Stomach (tissue), 8 donors: ENCODE measurements at regions not wholly inside any gene's neighbourhood (a gene's known extent, or its start where the extent isn't known, plus 50 kb on each side); places are given as distances from the start of the nearest gene placed in this dataset.

Experiments
- DNase-seq, 2 donors: peaks; one replicate each; pipeline versions ENCODE4 v3.0.0 to v3.0.0-alpha.2; 2013 to 2019
- H3K27ac ChIP-seq, 5 donors: fragments of 200-600 bp in 4 of 5; sonication (generic) in 4 of 5; one replicate each; pipeline ENCODE4 v1.5.1; 2013 to 2019; ENCODE audit warnings: mild to moderate bottlenecking in 1 of 5, moderate library complexity in 1 of 5
- H3K27me3 ChIP-seq, 3 donors: fragments of 200-600 bp; sonication (generic); one replicate each; pipeline ENCODE4 v1.5.1; 2017 to 2019; ENCODE audit warnings: mixed run types in 1 of 3
- H3K36me3 ChIP-seq, 4 donors: fragments of 200-600 bp; sonication (generic); 1 replicate in 3 of 4; 2 replicates in 1 of 4; pipeline ENCODE4 v1.5.1; 2016 to 2019
- H3K4me1 ChIP-seq, 4 donors: fragments of 200-600 bp; sonication (generic); one replicate each; pipeline ENCODE4 v1.5.1; 2016 to 2019
- H3K4me3 ChIP-seq, 4 donors: fragments of 200-600 bp; sonication (generic) in 3 of 4; one replicate each; pipeline ENCODE4 v1.5.1; 2016 to 2019; ENCODE audit warnings: mild to moderate bottlenecking in 1 of 4
- H3K9me3 ChIP-seq, 4 donors: fragments of 200-600 bp; sonication (generic); one replicate each; pipeline ENCODE4 v1.5.1; 2016 to 2019
- EP300 ChIP-seq: sonication (generic); formaldehyde crosslinking; IDR thresholded peaks from one replicate; pipeline ENCODE4 v1.6.1; 2017; ENCODE audit warnings: antibody characterized with exemption
- POLR2A ChIP-seq, 4 donors: fragments of 450-650 bp; IDR thresholded peaks; one replicate each; pipeline ENCODE4 v1.6.1; 2016; ENCODE audit warnings: antibody characterized with exemption in 4 of 4, control low read depth in 2 of 4, mild to moderate bottlenecking in 1 of 4, moderate library complexity in 1 of 4
- POLR2AphosphoS5 ChIP-seq, 3 donors: sonication (generic); formaldehyde crosslinking; IDR thresholded peaks; one replicate each; pipeline ENCODE4 v1.6.1; 2016; ENCODE audit warnings: antibody characterized with exemption in 3 of 3
- WGBS, 5 donors: extraction: QIAGEN DNeasy Blood & Tissue Kit in 3 of 5; methylation state at CpG; one replicate each; pipeline versions ENCODE4 v1.1.5 to v1.1.7; 2013 to 2018; 5-methylcytosine and 5-hydroxymethylcytosine counted together
- intact Hi-C: fragments of 100-400 bp; cut with DNase I; formaldehyde crosslinking; loops from one replicate; pipeline ENCODE4 v1.15.1; 2023; ENCODE audit warnings: low total_unique reads
- TF ChIP-seq, protein P1 (sequence below), 7 experiments: fragments of 450-650 bp in 4 of 7; fragments of 200-600 bp in 3 of 7; sonication (generic) in 3 of 7; IDR thresholded peaks; one replicate each; pipeline ENCODE4 v1.5.1; 2016 to 2019; ENCODE audit warnings: antibody characterized with exemption in 7 of 7, control low read depth in 2 of 7, mild to moderate bottlenecking in 1 of 7
- donor health status: healthy with polysubstance abuse.
- donor health status: Bipolar disorder and iron deficiency.
- donor health status: healthy.

DNA sequence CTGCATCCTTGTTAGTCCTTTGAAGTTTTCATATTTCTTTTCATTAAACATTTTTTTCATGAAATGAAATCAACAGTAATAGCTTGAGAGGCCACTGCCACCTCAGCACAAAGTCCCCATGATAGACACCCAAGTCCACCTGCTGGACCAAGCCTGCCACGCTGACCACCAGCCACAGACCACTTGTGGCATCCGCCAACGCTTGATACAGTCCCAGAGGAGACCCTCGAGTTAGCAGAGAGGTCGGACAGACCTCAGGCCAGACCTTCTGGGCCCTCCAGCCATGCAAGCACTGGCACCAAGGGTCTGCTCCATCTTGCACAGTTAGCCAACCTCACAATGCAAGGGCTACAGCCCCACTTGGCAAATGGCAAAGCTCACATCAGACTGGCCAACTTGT is 91.8 kb upstream of the RTL6 start:
- TF ChIP-seq POLR2AphosphoS5 (IDR thresholded peaks at IDR 0.05) (no peak), EP300 (no peak), POLR2A (IDR thresholded peaks at IDR 0.05) (no peak)
- TF ChIP-seq, protein P1, sequence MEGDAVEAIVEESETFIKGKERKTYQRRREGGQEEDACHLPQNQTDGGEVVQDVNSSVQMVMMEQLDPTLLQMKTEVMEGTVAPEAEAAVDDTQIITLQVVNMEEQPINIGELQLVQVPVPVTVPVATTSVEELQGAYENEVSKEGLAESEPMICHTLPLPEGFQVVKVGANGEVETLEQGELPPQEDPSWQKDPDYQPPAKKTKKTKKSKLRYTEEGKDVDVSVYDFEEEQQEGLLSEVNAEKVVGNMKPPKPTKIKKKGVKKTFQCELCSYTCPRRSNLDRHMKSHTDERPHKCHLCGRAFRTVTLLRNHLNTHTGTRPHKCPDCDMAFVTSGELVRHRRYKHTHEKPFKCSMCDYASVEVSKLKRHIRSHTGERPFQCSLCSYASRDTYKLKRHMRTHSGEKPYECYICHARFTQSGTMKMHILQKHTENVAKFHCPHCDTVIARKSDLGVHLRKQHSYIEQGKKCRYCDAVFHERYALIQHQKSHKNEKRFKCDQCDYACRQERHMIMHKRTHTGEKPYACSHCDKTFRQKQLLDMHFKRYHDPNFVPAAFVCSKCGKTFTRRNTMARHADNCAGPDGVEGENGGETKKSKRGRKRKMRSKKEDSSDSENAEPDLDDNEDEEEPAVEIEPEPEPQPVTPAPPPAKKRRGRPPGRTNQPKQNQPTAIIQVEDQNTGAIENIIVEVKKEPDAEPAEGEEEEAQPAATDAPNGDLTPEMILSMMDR (IDR thresholded peaks at IDR 0.05), result no peak
- Histone ChIP-seq H3K27me3 (peaks cover 0 to 81% (median 26%) of the 10 kb centered on the region in 3 donors), H3K27ac (no peak overlapping the region), H3K4me1 (peaks cover 0 to 14% (median 11%) of the 10 kb centered on the region in 4 donors), H3K4me3 (no peak overlapping the region), H3K36me3 (no peaks in the 10 kb centered on the region), H3K9me3 (peaks cover 0 to 7% (median 6%) of the 10 kb centered on the region in 4 donors)
- intact Hi-C loops, result no loop called here
- no peak for DNase-seq
- WGBS, 5 donors, result 83 to 92% (median 88%) methylated on average over 5 of the region's 5 CpGs

DNA sequence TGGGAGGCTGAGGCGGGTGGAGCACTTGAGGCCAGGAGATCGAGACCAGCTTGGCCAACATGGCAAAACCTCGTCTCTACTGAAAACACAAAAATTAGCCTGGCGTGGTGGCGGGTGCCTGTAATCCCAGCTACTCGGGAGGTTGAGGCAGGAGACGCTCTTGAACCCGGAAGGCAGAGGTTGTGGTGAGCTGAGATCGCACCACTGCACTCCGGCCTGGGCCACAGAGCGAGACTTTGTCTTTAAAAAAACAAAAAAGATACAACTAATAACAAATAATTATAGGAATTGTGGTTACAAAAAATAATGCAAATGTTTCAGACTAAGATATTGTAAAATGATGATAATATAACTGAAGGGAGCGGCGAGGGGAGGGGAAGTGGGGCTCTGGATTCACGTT is 90.3 kb upstream of the RTL6 start:
- no peak for TF ChIP-seq EP300
- TF ChIP-seq, protein P1 (IDR thresholded peaks at IDR 0.05), result no peak
- no peak for TF ChIP-seq POLR2A (IDR thresholded peaks at IDR 0.05)
- TF ChIP-seq POLR2AphosphoS5 (IDR thresholded peaks at IDR 0.05), result no peak
- H3K27me3 ChIP-seq, result peaks cover 0 to 85% (median 18%) of the 10 kb centered on the region in 3 donors
- 91 to 95% (median 93%) methylated on average over 14 of the region's 14 CpGs for WGBS, 5 donors
- H3K9me3 ChIP-seq, result peaks cover 0 to 7% (median 6%) of the 10 kb centered on the region in 4 donors
- intact Hi-C loops, result no loop called here
- no peak overlapping the region for H3K4me3 ChIP-seq
- H3K27ac ChIP-seq, result no peak overlapping the region
- no peak for DNase-seq
- peaks cover 0 to 14% (median 11%) of the 10 kb centered on the region in 4 donors for H3K4me1 ChIP-seq
- H3K36me3 ChIP-seq, result no peaks in the 10 kb centered on the region

DNA sequence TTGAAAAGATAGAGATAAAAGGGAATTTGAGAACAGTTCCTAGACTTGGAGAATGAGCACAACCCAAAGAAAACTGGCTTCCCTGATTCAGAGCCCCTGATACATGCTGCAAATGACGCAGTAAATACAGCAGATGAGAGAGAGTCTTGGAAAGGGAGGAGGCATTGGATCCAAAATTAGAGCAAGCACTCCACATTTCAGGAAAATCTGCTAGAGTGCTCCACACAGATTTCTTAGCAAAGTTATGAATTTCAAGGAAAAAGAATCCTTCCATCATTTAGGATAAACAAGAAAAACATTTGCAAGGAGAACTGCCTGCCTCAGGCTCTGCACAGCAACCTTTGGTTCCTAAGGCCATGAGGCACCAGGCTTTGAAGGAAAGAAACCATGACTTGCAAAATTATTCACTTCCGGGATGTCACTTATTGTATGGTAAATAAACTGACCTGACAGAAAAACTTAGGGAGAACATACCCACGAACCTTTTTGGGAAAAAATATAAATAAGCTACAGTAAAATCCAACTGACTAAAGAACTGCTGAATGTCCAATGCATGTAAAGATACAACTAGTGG is 89.8 kb upstream of the RTL6 start:
- Histone ChIP-seq H3K27me3 (peaks cover 0 to 87% (median 16%) of the 10 kb centered on the region in 3 donors), H3K4me3 (no peak overlapping the region), H3K36me3 (no peaks in the 10 kb centered on the region), H3K9me3 (peaks cover 0 to 7% (median 6%) of the 10 kb centered on the region in 4 donors), H3K27ac (no peak overlapping the region), H3K4me1 (peaks cover 0 to 14% (median 11%) of the 10 kb centered on the region in 4 donors)
- WGBS, 5 donors, result 66 to 84% (median 77%) methylated on average over 3 of the region's 3 CpGs
- intact Hi-C loops, result no loop called here
- DNase-seq, result no peak
- no peak for TF ChIP-seq POLR2AphosphoS5 (IDR thresholded peaks at IDR 0.05)
- TF ChIP-seq, protein P1 (IDR thresholded peaks at IDR 0.05), result no peak
- no peak for TF ChIP-seq EP300
- no peak for TF ChIP-seq POLR2A (IDR thresholded peaks at IDR 0.05)

DNA sequence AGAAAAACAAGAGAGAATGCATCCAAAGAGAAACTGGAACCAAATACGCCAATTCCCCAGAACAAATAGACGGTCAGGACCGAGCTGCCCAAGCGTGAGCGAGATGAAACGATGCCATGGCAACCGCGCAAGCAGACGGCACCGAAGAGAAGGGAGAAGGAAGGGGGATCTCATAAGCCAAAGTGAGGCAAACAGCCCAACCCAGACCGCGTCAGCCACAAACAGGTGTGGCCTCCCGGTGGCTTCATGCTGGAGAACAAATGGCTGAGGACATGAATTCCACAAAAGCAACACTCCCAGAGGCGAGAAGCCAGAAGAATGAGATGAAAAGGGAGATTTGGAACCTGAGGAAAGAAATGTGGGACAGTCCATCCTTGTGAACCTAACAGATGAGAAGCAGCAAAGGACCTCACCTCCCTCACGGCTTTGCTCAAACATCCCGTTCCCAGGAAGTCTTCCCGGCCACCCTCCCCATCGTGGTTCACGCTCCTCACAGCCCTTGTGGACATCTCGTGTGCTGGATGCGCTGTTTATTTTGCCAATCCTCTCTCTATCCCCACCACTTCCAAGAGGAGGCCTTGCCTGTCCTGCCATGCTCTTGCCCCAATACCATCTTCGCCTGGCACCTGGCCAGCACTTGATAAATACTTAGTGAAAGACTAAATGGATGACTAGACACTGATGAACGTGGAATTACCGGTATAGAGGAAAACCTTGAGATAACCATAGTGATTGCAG is 89.1 kb upstream of the RTL6 start:
- H3K27ac ChIP-seq, result no peak overlapping the region
- intact Hi-C loops, result no loop called here
- H3K36me3 ChIP-seq, result no peaks in the 10 kb centered on the region
- peaks cover 0 to 14% (median 11%) of the 10 kb centered on the region in 4 donors for H3K4me1 ChIP-seq
- H3K9me3 ChIP-seq, result peaks cover 0 to 7% (median 6%) of the 10 kb centered on the region in 4 donors
- 28 to 38% (median 34%) methylated on average over 24 of the region's 24 CpGs for WGBS, 5 donors
- TF ChIP-seq POLR2AphosphoS5 (IDR thresholded peaks at IDR 0.05) (no peak), POLR2A (IDR thresholded peaks at IDR 0.05) (no peak), EP300 (no peak)
- TF ChIP-seq, protein P1 (IDR thresholded peaks at IDR 0.05), result no peak
- H3K4me3 ChIP-seq, result peak overlapping the region in 2 of 4 donors; percentile 7 to 11
- H3K27me3 ChIP-seq, result peaks cover 0 to 87% (median 16%) of the 10 kb centered on the region in 3 donors
- DNase-seq, result peak in 1 of 2 donors; percentile 84
